T-helper 2 cell treated with Interferon-gamma antibody and Interleukin-4, amounts not matched to agents 5 μg/mL and 100 μg/mL, for 36 hours (primary cell): ENCODE measurements at regions not wholly inside any gene's neighbourhood (a gene's known extent, or its start where the extent isn't known, plus 50 kb on each side); places are given as distances from the start of the nearest gene placed in this dataset.

Experiments used
- DNase-seq: peaks from one replicate; pipeline ENCODE4 v3.0.0; 2021; ENCODE audit warnings: low spot score
- H3K27ac Mint-ChIP-seq: one replicate; pipeline ENCODE4 v1.8.0; 2021; ENCODE audit warnings: mild to moderate bottlenecking, mixed read lengths
- H3K27me3 Mint-ChIP-seq: one replicate; pipeline ENCODE4 v1.8.0; 2021; ENCODE audit warnings: low read depth, mixed read lengths
- H3K36me3 Mint-ChIP-seq: one replicate; pipeline ENCODE4 v1.8.0; 2021; ENCODE audit warnings: low read depth, mixed read lengths
- H3K4me1 Mint-ChIP-seq: one replicate; pipeline ENCODE4 v1.8.0; 2021; ENCODE audit warnings: low read depth, mixed read lengths
- H3K4me3 Mint-ChIP-seq: one replicate; pipeline ENCODE4 v1.8.0; 2022; ENCODE audit warnings: mild to moderate bottlenecking, moderate library complexity, mixed read lengths
- H3K9me3 Mint-ChIP-seq: one replicate; pipeline ENCODE4 v1.8.0; 2021; ENCODE audit warnings: mixed read lengths

- no peaks in the 10 kb centered on the region for H3K4me1 Mint-ChIP-seq
- no peak overlapping the region for H3K4me3 Mint-ChIP-seq
- no peak overlapping the region for H3K27ac Mint-ChIP-seq
- peaks cover 3% of the 10 kb centered on the region for H3K27me3 Mint-ChIP-seq
- DNase-seq = no peak
- H3K9me3 Mint-ChIP-seq = peaks cover 3% of the 10 kb centered on the region
- no peaks in the 10 kb centered on the region for H3K36me3 Mint-ChIP-seq
Observed at GRCh38 chr1:4027492-4028138, 127.5 kb upstream of the C1orf174 start.

DNA sequence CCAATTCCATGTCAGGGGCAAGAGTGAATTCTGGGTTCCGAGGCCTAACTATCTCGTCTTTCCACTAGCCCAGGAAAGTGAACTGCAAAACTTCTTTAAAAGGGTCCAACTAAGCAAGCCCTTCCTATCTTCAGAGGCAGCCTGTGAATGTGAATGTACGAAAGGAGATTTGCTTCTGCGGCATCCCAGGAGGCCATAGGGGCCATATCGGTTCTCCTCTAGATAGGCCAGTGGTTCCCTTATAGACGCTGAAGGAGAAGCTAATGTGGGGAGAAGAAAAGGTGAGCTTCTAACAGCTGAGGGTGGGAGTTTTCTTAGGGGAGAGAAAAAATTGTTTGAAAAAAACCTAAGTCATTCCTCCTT is 128.0 kb upstream of the C1orf174 start:
- H3K4me3 Mint-ChIP-seq = no peak overlapping the region
- no peaks in the 10 kb centered on the region for H3K4me1 Mint-ChIP-seq
- H3K9me3 Mint-ChIP-seq = peaks cover 3% of the 10 kb centered on the region
- no peak overlapping the region for H3K27ac Mint-ChIP-seq
- peaks cover 3% of the 10 kb centered on the region for H3K27me3 Mint-ChIP-seq
- DNase-seq = no peak
- no peaks in the 10 kb centered on the region for H3K36me3 Mint-ChIP-seq

- H3K27me3 Mint-ChIP-seq = peaks cover 3% of the 10 kb centered on the region
- no peak for DNase-seq
- no peak overlapping the region for H3K4me3 Mint-ChIP-seq
- no peak overlapping the region for H3K27ac Mint-ChIP-seq
- H3K4me1 Mint-ChIP-seq = no peaks in the 10 kb centered on the region
- H3K36me3 Mint-ChIP-seq = no peaks in the 10 kb centered on the region
- H3K9me3 Mint-ChIP-seq = peaks cover 3% of the 10 kb centered on the region
Observed at GRCh38 chr1:4029376-4029775, 129.3 kb upstream of the C1orf174 start.

- Mint-ChIP-seq H3K27ac (no peak overlapping the region), H3K4me3 (no peak overlapping the region), H3K9me3 (peaks cover 3% of the 10 kb centered on the region), H3K4me1 (no peaks in the 10 kb centered on the region), H3K36me3 (no peaks in the 10 kb centered on the region), H3K27me3 (peaks cover 3% of the 10 kb centered on the region)
- no peak for DNase-seq
Observed at GRCh38 chr1:4032571-4032970, 132.5 kb upstream of the C1orf174 start.

DNA sequence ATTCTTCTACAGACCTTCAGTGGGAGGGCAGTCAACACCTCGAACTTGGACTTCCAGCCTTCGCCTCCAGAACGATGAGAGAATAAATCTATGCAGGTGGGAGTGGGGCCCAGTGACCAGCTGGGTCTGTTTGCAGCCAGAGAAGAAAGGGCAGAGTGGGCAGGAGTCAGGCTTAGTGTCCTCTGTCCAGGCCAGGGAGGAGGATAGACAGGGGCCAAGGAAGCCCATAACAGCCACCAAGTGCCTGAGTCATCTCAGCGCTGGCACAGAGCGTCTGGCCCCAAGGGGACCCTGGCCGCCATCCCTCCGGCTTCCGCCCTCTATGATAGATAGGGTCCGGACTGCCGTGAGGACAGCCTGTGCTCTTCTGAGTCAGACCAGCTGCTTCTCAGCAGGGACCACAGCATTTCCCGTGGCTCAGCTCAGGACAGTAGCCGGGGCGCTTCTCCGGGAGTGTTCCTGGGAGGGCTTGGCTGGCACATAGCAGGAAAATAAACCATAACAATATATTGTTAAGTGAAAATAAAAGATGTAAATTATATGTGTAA is 133.1 kb upstream of the C1orf174 start:
- H3K36me3 Mint-ChIP-seq = no peaks in the 10 kb centered on the region
- DNase-seq = no peak
- no peak overlapping the region for H3K4me3 Mint-ChIP-seq
- peaks cover 3% of the 10 kb centered on the region for H3K9me3 Mint-ChIP-seq
- no peaks in the 10 kb centered on the region for H3K4me1 Mint-ChIP-seq
- H3K27ac Mint-ChIP-seq = no peak overlapping the region
- H3K27me3 Mint-ChIP-seq = peaks cover 3% of the 10 kb centered on the region

GRCh38 chr1:4033713-4034112 is 133.6 kb upstream of the C1orf174 start:
- no peak for DNase-seq
- Mint-ChIP-seq H3K27ac (no peak overlapping the region), H3K36me3 (no peaks in the 10 kb centered on the region), H3K4me3 (no peak overlapping the region), H3K27me3 (peaks cover under 1% of the 10 kb centered on the region), H3K9me3 (peaks cover 3% of the 10 kb centered on the region), H3K4me1 (no peaks in the 10 kb centered on the region)

GRCh38 chr1:4034318-4034887 is 134.3 kb upstream of the C1orf174 start:
- Mint-ChIP-seq H3K27ac (no peak overlapping the region), H3K9me3 (peaks cover 3% of the 10 kb centered on the region), H3K27me3 (no peaks in the 10 kb centered on the region), H3K36me3 (no peaks in the 10 kb centered on the region), H3K4me3 (no peak overlapping the region), H3K4me1 (no peaks in the 10 kb centered on the region)
- DNase-seq = no peak

- H3K4me1 Mint-ChIP-seq = no peaks in the 10 kb centered on the region
- H3K4me3 Mint-ChIP-seq = no peak overlapping the region
- H3K27ac Mint-ChIP-seq = no peak overlapping the region
- H3K36me3 Mint-ChIP-seq = no peaks in the 10 kb centered on the region
- H3K27me3 Mint-ChIP-seq = no peaks in the 10 kb centered on the region
- no peaks in the 10 kb centered on the region for H3K9me3 Mint-ChIP-seq
- no peak for DNase-seq
Observed at GRCh38 chr1:4044967-4045366, 144.9 kb upstream of the C1orf174 start.

DNA sequence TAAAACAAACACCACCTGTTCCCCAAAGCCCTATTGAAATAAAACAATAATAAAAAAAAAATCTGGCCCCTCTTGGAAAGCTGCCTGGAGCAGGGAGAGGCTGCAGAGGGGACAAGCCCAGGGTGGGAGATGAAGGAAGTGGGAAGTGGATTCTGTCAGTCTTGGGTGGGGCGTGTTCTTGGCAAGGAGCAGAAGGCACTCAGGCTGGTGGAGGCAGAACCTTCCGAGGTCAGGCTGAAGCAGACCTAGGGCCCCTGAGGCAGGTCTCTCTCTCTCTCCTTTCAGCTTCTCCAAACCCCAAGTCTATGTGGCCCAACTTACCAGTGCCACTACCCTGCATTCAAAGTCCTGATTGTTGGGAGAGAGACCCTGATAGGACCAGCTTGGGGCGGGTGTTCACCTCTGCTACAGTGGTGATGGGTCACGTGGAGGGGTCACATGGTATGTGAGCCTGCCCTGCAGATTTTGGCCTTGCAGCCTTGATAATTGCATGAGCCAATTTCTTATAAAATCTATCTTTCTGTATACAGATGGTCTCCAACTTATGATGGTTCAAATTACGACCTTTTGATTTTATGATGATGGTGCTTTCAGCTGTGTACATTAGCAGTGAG is 145.4 kb upstream of the C1orf174 start:
- DNase-seq = no peak
- Mint-ChIP-seq H3K36me3 (no peaks in the 10 kb centered on the region), H3K4me3 (no peak overlapping the region), H3K4me1 (no peaks in the 10 kb centered on the region), H3K27me3 (no peaks in the 10 kb centered on the region), H3K27ac (no peak overlapping the region), H3K9me3 (no peaks in the 10 kb centered on the region)

GRCh38 chr1:4046836-4047461 is 146.9 kb upstream of the C1orf174 start:
- H3K4me3 Mint-ChIP-seq = no peak overlapping the region
- no peak overlapping the region for H3K27ac Mint-ChIP-seq
- H3K9me3 Mint-ChIP-seq = no peaks in the 10 kb centered on the region
- H3K27me3 Mint-ChIP-seq = no peaks in the 10 kb centered on the region
- H3K36me3 Mint-ChIP-seq = no peaks in the 10 kb centered on the region
- DNase-seq = no peak
- H3K4me1 Mint-ChIP-seq = no peaks in the 10 kb centered on the region

- Mint-ChIP-seq H3K9me3 (no peaks in the 10 kb centered on the region), H3K4me3 (no peak overlapping the region), H3K27ac (no peak overlapping the region), H3K27me3 (no peaks in the 10 kb centered on the region), H3K36me3 (no peaks in the 10 kb centered on the region), H3K4me1 (no peaks in the 10 kb centered on the region)
- DNase-seq = no peak
Observed at GRCh38 chr1:4047666-4048065, 147.6 kb upstream of the C1orf174 start.

DNA sequence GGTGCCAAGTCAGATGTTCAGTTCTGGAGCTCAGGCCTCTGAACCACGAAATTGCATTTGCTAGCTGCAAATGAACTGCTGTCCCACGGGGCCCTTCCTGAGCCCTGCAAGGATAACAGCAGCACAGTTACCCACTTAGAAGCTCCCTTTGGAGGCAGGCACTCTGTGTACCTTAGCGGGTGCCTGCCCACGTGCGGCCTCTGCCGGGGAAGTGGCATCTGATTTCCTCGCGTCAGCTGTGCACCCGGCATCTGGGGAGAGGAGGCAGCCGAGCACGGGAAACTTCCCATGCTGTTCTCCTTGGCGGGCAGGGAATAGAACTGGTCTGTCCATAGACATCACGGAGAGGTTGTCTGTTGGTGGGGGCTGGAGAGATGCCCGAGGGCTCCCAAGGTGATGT is 148.0 kb upstream of the C1orf174 start:
- no peaks in the 10 kb centered on the region for H3K36me3 Mint-ChIP-seq
- no peaks in the 10 kb centered on the region for H3K4me1 Mint-ChIP-seq
- no peak for DNase-seq
- no peaks in the 10 kb centered on the region for H3K9me3 Mint-ChIP-seq
- H3K27ac Mint-ChIP-seq = no peak overlapping the region
- H3K27me3 Mint-ChIP-seq = no peaks in the 10 kb centered on the region
- no peak overlapping the region for H3K4me3 Mint-ChIP-seq

GRCh38 chr1:4048921-4049320 is 148.8 kb upstream of the C1orf174 start:
- Mint-ChIP-seq H3K9me3 (no peaks in the 10 kb centered on the region), H3K4me1 (no peaks in the 10 kb centered on the region), H3K27ac (no peak overlapping the region), H3K27me3 (no peaks in the 10 kb centered on the region), H3K36me3 (no peaks in the 10 kb centered on the region), H3K4me3 (no peak overlapping the region)
- DNase-seq = no peak

DNA sequence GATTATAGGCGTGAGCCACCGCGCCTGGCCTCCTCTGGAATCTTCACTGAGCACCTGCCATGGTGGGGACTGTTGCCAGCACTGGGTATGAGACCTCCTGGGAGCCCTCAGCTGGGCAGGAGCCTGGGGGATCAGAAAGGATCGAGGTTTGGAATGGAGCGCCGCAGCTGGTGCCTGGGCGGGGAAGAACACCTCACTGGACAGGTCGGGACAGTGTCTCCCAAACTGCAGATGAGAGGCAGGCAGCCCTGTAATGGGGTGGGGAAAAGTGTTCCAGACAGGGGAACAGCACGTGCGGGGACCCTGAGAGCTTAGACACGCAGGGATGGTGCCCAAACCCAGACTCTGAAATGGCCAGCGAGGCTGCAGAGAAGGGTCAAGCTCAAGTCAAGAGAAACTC is 150.9 kb upstream of the C1orf174 start:
- DNase-seq = no peak
- Mint-ChIP-seq H3K4me1 (no peaks in the 10 kb centered on the region), H3K36me3 (no peaks in the 10 kb centered on the region), H3K27me3 (no peaks in the 10 kb centered on the region), H3K9me3 (no peaks in the 10 kb centered on the region), H3K27ac (no peak overlapping the region), H3K4me3 (no peak overlapping the region)
